ENCODE measurements at regions not wholly inside any gene's neighbourhood (a gene's known extent, or its start where the extent isn't known, plus 50 kb on each side); places are given as distances from the start of the nearest gene placed in this dataset.

DNA sequence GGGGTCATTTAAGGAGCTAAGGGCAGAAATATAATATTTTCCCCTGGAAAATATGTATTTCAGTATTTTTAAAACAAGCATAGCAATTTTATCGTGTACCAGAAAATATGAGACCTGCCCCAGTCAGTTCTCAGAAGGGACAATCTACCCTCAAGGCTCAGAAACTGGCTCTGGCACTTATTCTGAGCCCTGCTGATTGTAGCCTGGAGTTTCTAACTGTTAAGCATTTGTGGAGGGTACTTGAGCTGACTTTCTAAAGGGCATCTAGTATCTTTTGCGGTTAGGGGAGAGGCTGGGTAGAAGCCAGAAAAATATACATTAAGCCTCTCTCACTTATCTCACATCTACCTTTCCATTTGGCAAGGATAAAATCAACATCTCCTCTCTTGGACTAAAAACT, 71.3 kb upstream of the FSHB start (continued):
- no peak for TF ChIP-seq HOXA7 (CRISPR knock-in tag; IDR thresholded peaks at IDR 0.05)
- no peak for TF ChIP-seq KDM1A (IDR thresholded peaks at IDR 0.05; ENCODE audit: low read depth)
- TF ChIP-seq RFX5 (IDR thresholded peaks at IDR 0.05) = no peak
- TF ChIP-seq, protein P1, sequence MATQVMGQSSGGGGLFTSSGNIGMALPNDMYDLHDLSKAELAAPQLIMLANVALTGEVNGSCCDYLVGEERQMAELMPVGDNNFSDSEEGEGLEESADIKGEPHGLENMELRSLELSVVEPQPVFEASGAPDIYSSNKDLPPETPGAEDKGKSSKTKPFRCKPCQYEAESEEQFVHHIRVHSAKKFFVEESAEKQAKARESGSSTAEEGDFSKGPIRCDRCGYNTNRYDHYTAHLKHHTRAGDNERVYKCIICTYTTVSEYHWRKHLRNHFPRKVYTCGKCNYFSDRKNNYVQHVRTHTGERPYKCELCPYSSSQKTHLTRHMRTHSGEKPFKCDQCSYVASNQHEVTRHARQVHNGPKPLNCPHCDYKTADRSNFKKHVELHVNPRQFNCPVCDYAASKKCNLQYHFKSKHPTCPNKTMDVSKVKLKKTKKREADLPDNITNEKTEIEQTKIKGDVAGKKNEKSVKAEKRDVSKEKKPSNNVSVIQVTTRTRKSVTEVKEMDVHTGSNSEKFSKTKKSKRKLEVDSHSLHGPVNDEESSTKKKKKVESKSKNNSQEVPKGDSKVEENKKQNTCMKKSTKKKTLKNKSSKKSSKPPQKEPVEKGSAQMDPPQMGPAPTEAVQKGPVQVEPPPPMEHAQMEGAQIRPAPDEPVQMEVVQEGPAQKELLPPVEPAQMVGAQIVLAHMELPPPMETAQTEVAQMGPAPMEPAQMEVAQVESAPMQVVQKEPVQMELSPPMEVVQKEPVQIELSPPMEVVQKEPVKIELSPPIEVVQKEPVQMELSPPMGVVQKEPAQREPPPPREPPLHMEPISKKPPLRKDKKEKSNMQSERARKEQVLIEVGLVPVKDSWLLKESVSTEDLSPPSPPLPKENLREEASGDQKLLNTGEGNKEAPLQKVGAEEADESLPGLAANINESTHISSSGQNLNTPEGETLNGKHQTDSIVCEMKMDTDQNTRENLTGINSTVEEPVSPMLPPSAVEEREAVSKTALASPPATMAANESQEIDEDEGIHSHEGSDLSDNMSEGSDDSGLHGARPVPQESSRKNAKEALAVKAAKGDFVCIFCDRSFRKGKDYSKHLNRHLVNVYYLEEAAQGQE (IDR thresholded peaks at IDR 0.05) = no peak
- TF ChIP-seq, protein P2, sequence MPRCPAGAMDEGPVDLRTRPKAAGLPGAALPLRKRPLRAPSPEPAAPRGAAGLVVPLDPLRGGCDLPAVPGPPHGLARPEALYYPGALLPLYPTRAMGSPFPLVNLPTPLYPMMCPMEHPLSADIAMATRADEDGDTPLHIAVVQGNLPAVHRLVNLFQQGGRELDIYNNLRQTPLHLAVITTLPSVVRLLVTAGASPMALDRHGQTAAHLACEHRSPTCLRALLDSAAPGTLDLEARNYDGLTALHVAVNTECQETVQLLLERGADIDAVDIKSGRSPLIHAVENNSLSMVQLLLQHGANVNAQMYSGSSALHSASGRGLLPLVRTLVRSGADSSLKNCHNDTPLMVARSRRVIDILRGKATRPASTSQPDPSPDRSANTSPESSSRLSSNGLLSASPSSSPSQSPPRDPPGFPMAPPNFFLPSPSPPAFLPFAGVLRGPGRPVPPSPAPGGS (IDR thresholded peaks at IDR 0.05) = no peak

GRCh38 chr11:30165652-30166051, 65.2 kb upstream of the FSHB start:
- no peak overlapping the region for H3K4me3 ChIP-seq
- no peaks in the 10 kb centered on the region for H3K4me1 ChIP-seq
- TF ChIP-seq RAD21 (conservative IDR thresholded peaks at IDR 0.05 in 1 of 2, IDR thresholded peaks at IDR 0.05 in 1 of 2) (no peak), FOXS1 (CRISPR knock-in tag; IDR thresholded peaks at IDR 0.05) (no peak), RFX5 (IDR thresholded peaks at IDR 0.05) (no peak), RCOR1 (IDR thresholded peaks at IDR 0.05; ENCODE audit: low read depth, low read length) (no peak), KDM5A (IDR thresholded peaks at IDR 0.05) (no peak), CHD2 (IDR thresholded peaks at IDR 0.05; ENCODE audit: low read length, partially characterized antibody) (no peak), CEBPB (IDR thresholded peaks at IDR 0.05) (no peak), BHLHE40 (IDR thresholded peaks at IDR 0.05; ENCODE audit: low read depth, low read length) (no peak), JUNB (IDR thresholded peaks at IDR 0.05) (no peak), EHF (CRISPR knock-in tag; IDR thresholded peaks at IDR 0.05) (no peak), MAZ (IDR thresholded peaks at IDR 0.05; ENCODE audit: borderline replicate concordance, low read depth, low read length) (no peak), ZC3H11A (IDR thresholded peaks at IDR 0.05) (no peak), PBX3 (IDR thresholded peaks at IDR 0.05) (no peak), TP53 (CRISPR knock-in tag; IDR thresholded peaks at IDR 0.05) (no peak), EHMT2 (IDR thresholded peaks at IDR 0.05; ENCODE audit: low read depth) (no peak), EP300 (IDR thresholded peaks at IDR 0.05) (no peak), CTCF (IDR thresholded peaks at IDR 0.05) (no peak), MAX (IDR thresholded peaks at IDR 0.05) (no peak)
- TF ChIP-seq, protein P3, sequence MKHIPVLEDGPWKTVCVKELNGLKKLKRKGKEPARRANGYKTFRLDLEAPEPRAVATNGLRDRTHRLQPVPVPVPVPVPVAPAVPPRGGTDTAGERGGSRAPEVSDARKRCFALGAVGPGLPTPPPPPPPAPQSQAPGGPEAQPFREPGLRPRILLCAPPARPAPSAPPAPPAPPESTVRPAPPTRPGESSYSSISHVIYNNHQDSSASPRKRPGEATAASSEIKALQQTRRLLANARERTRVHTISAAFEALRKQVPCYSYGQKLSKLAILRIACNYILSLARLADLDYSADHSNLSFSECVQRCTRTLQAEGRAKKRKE (CRISPR knock-in tag; IDR thresholded peaks at IDR 0.05; ENCODE audit: low read depth) = no peak
- TF ChIP-seq, protein P2 (IDR thresholded peaks at IDR 0.05) = no peak
- no peak overlapping the region for H3K4me2 ChIP-seq
- CTCF ChIA-PET = no interaction called here
- no peak overlapping the region for H3K27ac ChIP-seq
- FAIRE-seq = no peak
- no peak for DNase-seq (ENCODE audit: low read depth in 1 of 2, low spot score in 1 of 2)
- ATAC-seq = no peak
- WGBS (ENCODE audit: missing lambda C conversion rate) = 31% methylated on average over 3 of the region's 3 CpGs
- POLR2A ChIA-PET = no interaction called here
- H3K9me3 ChIP-seq = no peaks in the 10 kb centered on the region

Data from A549 (cell line).